MM.1S (cell line): ENCODE measurements at regions not wholly inside any gene's neighbourhood (a gene's known extent, or its start where the extent isn't known, plus 50 kb on each side); places are given as distances from the start of the nearest gene placed in this dataset.

Source experiments
- CTCF ChIP-seq: fragments of 300-600 bp; sonication (generic); IDR thresholded peaks from 2 replicates; pipeline ENCODE4 v1.5.1; 2016; ENCODE audit warnings: antibody characterized with exemption, low read length, mixed read lengths
- EZH2phosphoT487 ChIP-seq: fragments of 300-600 bp; sonication (generic); IDR thresholded peaks from 2 replicates; pipeline ENCODE4 v1.6.1; 2018; ENCODE audit warnings: antibody characterized with exemption, low read length

GRCh38 chr2:30312916-30313315, 81.6 kb downstream of the LBH start:
- TF ChIP-seq CTCF = no peak
- TF ChIP-seq EZH2phosphoT487 = no peak
